Loucy (cell line): ENCODE measurements at regions not wholly inside any gene's neighbourhood (a gene's known extent, or its start where the extent isn't known, plus 50 kb on each side); places are given as distances from the start of the nearest gene placed in this dataset.

Experiments used
- H2AFZ ChIP-seq: fragments of 200-600 bp; sonication (generic); 2 replicates; pipeline ENCODE4 v1.6.0; 2016; ENCODE audit warnings: antibody characterized with exemption, mild to moderate bottlenecking, low read length, moderate library complexity
- H3F3A ChIP-seq: fragments of 200-600 bp; 2 replicates; pipeline ENCODE4 v1.6.0; 2016; ENCODE audit warnings: antibody characterized with exemption, low read depth, mild to moderate bottlenecking
- H3K27me3 ChIP-seq: fragments of 200-600 bp; sonication (generic); 2 replicates; pipeline ENCODE4 v1.6.1; 2014; ENCODE audit warnings: low read length, mild to moderate bottlenecking; ENCODE audit not compliant: insufficient read depth, poor library complexity, severe bottlenecking
- H3K36me3 ChIP-seq: fragments of 200-600 bp; sonication (generic); 2 replicates; pipeline ENCODE4 v1.6.1; 2016; ENCODE audit warnings: low read length; ENCODE audit not compliant: insufficient read depth
- H3K4me1 ChIP-seq: fragments of 200-600 bp; sonication (generic); 2 replicates; pipeline ENCODE4 v1.5.1; 2014; ENCODE audit warnings: low read length, mild to moderate bottlenecking; ENCODE audit not compliant: insufficient read depth, poor library complexity, severe bottlenecking
- H3K4me2 ChIP-seq: fragments of 200-600 bp; sonication (generic); 2 replicates; pipeline ENCODE4 v1.6.0; 2014; ENCODE audit warnings: antibody characterized with exemption, low read length, low read depth, mild to moderate bottlenecking; ENCODE audit not compliant: poor library complexity, severe bottlenecking
- H3K4me3 ChIP-seq: fragments of 200-600 bp; sonication (generic); 2 replicates; pipeline ENCODE4 v1.5.1; 2014; ENCODE audit warnings: low read length, mild to moderate bottlenecking, mixed read lengths; ENCODE audit not compliant: poor library complexity, severe bottlenecking
- H3K79me2 ChIP-seq: fragments of 200-600 bp; sonication (generic); 2 replicates; pipeline ENCODE4 v1.6.1; 2014; ENCODE audit warnings: low read length; ENCODE audit not compliant: insufficient read depth
- H3K9ac ChIP-seq: fragments of 200-600 bp; sonication (generic); 2 replicates; pipeline ENCODE4 v1.6.0; 2014; ENCODE audit warnings: mild to moderate bottlenecking, low read depth, low read length, moderate library complexity; ENCODE audit not compliant: poor library complexity, severe bottlenecking
- H3K9me2 ChIP-seq: fragments of 200-600 bp; sonication (generic); replicated peaks from 2 replicates; pipeline ENCODE4 v1.6.1; 2016; ENCODE audit warnings: low read depth, low read length, mixed read lengths
- H3K9me3 ChIP-seq: fragments of 200-600 bp; sonication (generic); 2 replicates; pipeline ENCODE4 v1.6.1; 2014; ENCODE audit warnings: mild to moderate bottlenecking, antibody characterized with exemption, low read length, low read depth; ENCODE audit not compliant: insufficient read depth
- H4K20me1 ChIP-seq: fragments of 200-600 bp; sonication (generic); 2 replicates; pipeline ENCODE4 v1.6.0; 2014; ENCODE audit warnings: antibody characterized with exemption, low read length, mild to moderate bottlenecking; ENCODE audit not compliant: insufficient read depth, poor library complexity, severe bottlenecking
- CTCF ChIP-seq: fragments of 200-600 bp; sonication (generic); conservative IDR thresholded peaks from 2 replicates; pipeline ENCODE4 v1.5.1; 2014; ENCODE audit warnings: mild to moderate bottlenecking, antibody characterized with exemption, low read length
- EZH2phosphoT487 ChIP-seq: fragments of 200-600 bp; IDR thresholded peaks from 2 replicates; pipeline ENCODE4 v1.6.1; 2018; ENCODE audit warnings: antibody characterized with exemption, mild to moderate bottlenecking, moderate library complexity, borderline replicate concordance

- Histone ChIP-seq H3K79me2 (no peaks in the 10 kb centered on the region), H3K4me2 (no peak overlapping the region), H2AFZ (no peak overlapping the region), H3K4me1 (no peaks in the 10 kb centered on the region), H3K9me2 (no peaks in the 10 kb centered on the region), H3K4me3 (no peak overlapping the region), H3K9ac (no peak overlapping the region), H4K20me1 (no peaks in the 10 kb centered on the region), H3K36me3 (no peaks in the 10 kb centered on the region), H3K27me3 (no peaks in the 10 kb centered on the region), H3K9me3 (no peaks in the 10 kb centered on the region), H3F3A (no peaks in the 10 kb centered on the region)
- TF ChIP-seq EZH2phosphoT487 (no peak), CTCF (no peak)
Observed at GRCh38 chr11:98183034-98183433, 837.7 kb upstream of the CNTN5 start.

GRCh38 chr11:98185245-98185644 is 835.5 kb upstream of the CNTN5 start:
- Histone ChIP-seq H3K36me3 (no peaks in the 10 kb centered on the region), H3K4me1 (no peaks in the 10 kb centered on the region), H2AFZ (no peak overlapping the region), H3K4me3 (no peak overlapping the region), H3K9ac (no peak overlapping the region), H3K9me3 (no peaks in the 10 kb centered on the region), H3F3A (no peaks in the 10 kb centered on the region), H3K79me2 (no peaks in the 10 kb centered on the region), H3K27me3 (no peaks in the 10 kb centered on the region), H3K4me2 (no peak overlapping the region), H3K9me2 (no peaks in the 10 kb centered on the region), H4K20me1 (no peaks in the 10 kb centered on the region)
- no peak for TF ChIP-seq EZH2phosphoT487
- TF ChIP-seq CTCF = no peak

DNA sequence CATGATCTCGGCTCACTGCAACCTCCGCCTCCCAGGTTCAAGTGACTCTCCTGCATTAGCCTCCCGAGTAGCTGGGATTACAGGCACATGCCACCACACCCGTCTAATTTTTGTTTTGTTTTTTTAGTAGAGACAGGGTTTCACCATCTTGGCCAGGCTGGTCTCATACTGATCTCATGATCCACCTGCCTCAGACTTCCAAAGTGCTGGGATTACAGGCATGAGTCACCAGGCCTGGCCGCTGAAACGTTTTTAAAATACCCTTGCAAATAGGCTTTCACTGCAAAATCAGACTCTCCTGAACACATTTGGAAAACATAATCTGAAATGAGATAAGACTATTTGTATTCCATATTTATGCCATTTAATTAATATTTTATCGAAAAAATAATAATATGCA is 826.1 kb upstream of the CNTN5 start:
- Histone ChIP-seq H3K27me3 (no peaks in the 10 kb centered on the region), H3K79me2 (no peaks in the 10 kb centered on the region), H3K4me3 (no peak overlapping the region), H3K4me1 (no peaks in the 10 kb centered on the region), H4K20me1 (no peaks in the 10 kb centered on the region), H3K4me2 (no peak overlapping the region), H3K9ac (no peak overlapping the region), H3K9me2 (no peaks in the 10 kb centered on the region), H2AFZ (no peak overlapping the region), H3F3A (no peaks in the 10 kb centered on the region), H3K36me3 (no peaks in the 10 kb centered on the region), H3K9me3 (no peaks in the 10 kb centered on the region)
- TF ChIP-seq CTCF (no peak), EZH2phosphoT487 (no peak)
